ENCODE measurements at regions not wholly inside any gene's neighbourhood (a gene's known extent, or its start where the extent isn't known, plus 50 kb on each side); places are given as distances from the start of the nearest gene placed in this dataset.

GRCh38 chr1:187626056-187626455 is 797.3 kb downstream of the PLA2G4A start:
- TF ChIP-seq POLR2AphosphoS5 (IDR thresholded peaks at IDR 0.05; ENCODE audit: low read depth) (peak; percentile 35; the same call in 1 of the 2 replicates), NANOG (IDR thresholded peaks at IDR 0.05; ENCODE audit: borderline replicate concordance) (no peak)
- ATAC-seq: peak; percentile 52
- DNase-seq (ENCODE audit: low spot score): no peak
- Mint-ChIP-seq H3K9me3 (peaks cover 24% of the 10 kb centered on the region), H3K36me3 (ENCODE audit: low read depth) (peaks cover 48% of the 10 kb centered on the region), H3K27ac (peak overlapping the region; percentile 60), H3K27me3 (ENCODE audit: insufficient read depth, low read depth, poor library complexity) (peaks cover 3% of the 10 kb centered on the region), H3K4me3 (no peak overlapping the region), H3K4me1 (peaks cover 34% of the 10 kb centered on the region)
- Histone ChIP-seq H4K20me1 (replicated peaks; ENCODE audit: insufficient read depth) (no peaks in the 10 kb centered on the region), H3K27ac (ENCODE audit: low read depth) (peak overlapping the region; percentile 73), H3K36me3 (ENCODE audit: insufficient read depth) (peaks cover 13% of the 10 kb centered on the region), H3K4me1 (ENCODE audit: insufficient read depth) (peaks cover 21% of the 10 kb centered on the region), H3K27me3 (ENCODE audit: insufficient read depth) (no peaks in the 10 kb centered on the region), H3K79me2 (replicated peaks; ENCODE audit: insufficient read depth) (no peaks in the 10 kb centered on the region), H3K9me2 (ENCODE audit: insufficient read depth) (no peaks in the 10 kb centered on the region), H3F3A (replicated peaks; ENCODE audit: low read depth) (no peaks in the 10 kb centered on the region), H3K4me2 (peak overlapping the region; percentile 39), H2AFZ (no peak overlapping the region), H3K4me3 (no peak overlapping the region)

GRCh38 chr1:187627516-187627915 is 798.8 kb downstream of the PLA2G4A start:
- H3K4me3 Mint-ChIP-seq: no peak overlapping the region

More at GRCh38 chr1:187627516-187627915, 798.8 kb downstream of the PLA2G4A start:
- Histone ChIP-seq H2AFZ (no peak overlapping the region), H3K79me2 (replicated peaks; ENCODE audit: insufficient read depth) (no peaks in the 10 kb centered on the region), H3K27me3 (ENCODE audit: insufficient read depth) (no peaks in the 10 kb centered on the region), H3K27ac (ENCODE audit: low read depth) (no peak overlapping the region), H3F3A (replicated peaks; ENCODE audit: low read depth) (no peaks in the 10 kb centered on the region), H3K4me3 (no peak overlapping the region), H3K36me3 (ENCODE audit: insufficient read depth) (peaks cover 16% of the 10 kb centered on the region), H3K9me2 (ENCODE audit: insufficient read depth) (no peaks in the 10 kb centered on the region), H3K4me2 (no peak overlapping the region), H3K4me1 (ENCODE audit: insufficient read depth) (peaks cover 21% of the 10 kb centered on the region), H4K20me1 (replicated peaks; ENCODE audit: insufficient read depth) (no peaks in the 10 kb centered on the region)
- ATAC-seq: no peak
- peaks cover 55% of the 10 kb centered on the region for H3K36me3 Mint-ChIP-seq (ENCODE audit: low read depth)
- TF ChIP-seq ZNF462 (CRISPR knock-in tag; IDR thresholded peaks at IDR 0.05) (no peak), JUNB (IDR thresholded peaks at IDR 0.05; ENCODE audit: unreplicated experiment) (no peak), ZNF331 (CRISPR knock-in tag; IDR thresholded peaks at IDR 0.05; ENCODE audit: low read depth) (no peak), ZNF114 (CRISPR knock-in tag; IDR thresholded peaks at IDR 0.05) (no peak), EZH2 (IDR thresholded peaks at IDR 0.05; ENCODE audit: low read depth, unreplicated experiment) (no peak), REST (IDR thresholded peaks at IDR 0.05; ENCODE audit: unreplicated experiment) (no peak), CTCF (conservative IDR thresholded peaks at IDR 0.05; ENCODE audit: low read depth in 2 of 2) (no peak), CREB1 (CRISPR knock-in tag; IDR thresholded peaks at IDR 0.05; ENCODE audit: low read depth) (no peak), EZH2phosphoT487 (IDR thresholded peaks at IDR 0.05; ENCODE audit: unreplicated experiment) (no peak)
- H3K27ac Mint-ChIP-seq: no peak overlapping the region
- H3K9me3 Mint-ChIP-seq: peaks cover 36% of the 10 kb centered on the region
- peaks cover 31% of the 10 kb centered on the region for H3K4me1 Mint-ChIP-seq
- H3K27me3 Mint-ChIP-seq (ENCODE audit: insufficient read depth, low read depth, poor library complexity): peaks cover 6% of the 10 kb centered on the region
- no peak for DNase-seq (ENCODE audit: low spot score)

Data from GM23338 (cell line).